Vagina (tissue), 2 donors: ENCODE measurements at regions not wholly inside any gene's neighbourhood (a gene's known extent, or its start where the extent isn't known, plus 50 kb on each side); places are given as distances from the start of the nearest gene placed in this dataset.

Experiments used
- POLR2A ChIP-seq, 2 donors: fragments of 450-650 bp; IDR thresholded peaks; one replicate each; pipeline ENCODE4 v1.6.1; 2017; ENCODE audit warnings: antibody characterized with exemption in 2 of 2, mild to moderate bottlenecking in 2 of 2, moderate library complexity in 2 of 2
- POLR2AphosphoS5 ChIP-seq, 2 donors: sonication (generic); formaldehyde crosslinking; IDR thresholded peaks; one replicate each; pipeline ENCODE4 v1.9.0; 2017; ENCODE audit warnings: antibody characterized with exemption in 2 of 2, mild to moderate bottlenecking in 2 of 2, low read depth in 1 of 2; ENCODE audit not compliant: insufficient read depth in 1 of 2
- TF ChIP-seq, protein P1 (sequence below), 3 experiments: fragments of 450-650 bp in 2 of 3; fragments of 200-600 bp in 1 of 3; sonication (generic) in 1 of 3; IDR thresholded peaks; one replicate each; pipeline ENCODE4 v1.5.1; 2017 to 2019; ENCODE audit warnings: antibody characterized with exemption in 3 of 3, mild to moderate bottlenecking in 2 of 3, moderate library complexity in 2 of 3

DNA sequence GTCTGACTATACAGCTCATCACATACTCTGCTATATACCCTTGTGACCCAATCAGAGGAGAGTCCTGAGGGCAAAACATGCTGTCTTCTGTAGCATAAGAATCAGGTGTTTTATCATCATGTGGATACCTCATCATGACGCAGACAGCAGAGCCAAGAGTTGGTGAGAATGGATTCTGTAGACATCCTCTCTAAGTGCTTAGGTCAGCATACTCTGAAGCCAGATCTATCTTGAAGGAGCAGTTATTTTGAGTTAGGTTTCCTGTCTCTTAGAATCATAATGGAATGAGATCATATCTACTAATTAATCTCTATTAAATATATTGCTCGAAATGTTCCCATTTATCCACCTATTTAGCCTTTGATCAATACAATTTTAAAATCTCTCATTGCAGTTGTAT, 190.2 kb upstream of the KCNH7 start:
- TF ChIP-seq, protein P1, sequence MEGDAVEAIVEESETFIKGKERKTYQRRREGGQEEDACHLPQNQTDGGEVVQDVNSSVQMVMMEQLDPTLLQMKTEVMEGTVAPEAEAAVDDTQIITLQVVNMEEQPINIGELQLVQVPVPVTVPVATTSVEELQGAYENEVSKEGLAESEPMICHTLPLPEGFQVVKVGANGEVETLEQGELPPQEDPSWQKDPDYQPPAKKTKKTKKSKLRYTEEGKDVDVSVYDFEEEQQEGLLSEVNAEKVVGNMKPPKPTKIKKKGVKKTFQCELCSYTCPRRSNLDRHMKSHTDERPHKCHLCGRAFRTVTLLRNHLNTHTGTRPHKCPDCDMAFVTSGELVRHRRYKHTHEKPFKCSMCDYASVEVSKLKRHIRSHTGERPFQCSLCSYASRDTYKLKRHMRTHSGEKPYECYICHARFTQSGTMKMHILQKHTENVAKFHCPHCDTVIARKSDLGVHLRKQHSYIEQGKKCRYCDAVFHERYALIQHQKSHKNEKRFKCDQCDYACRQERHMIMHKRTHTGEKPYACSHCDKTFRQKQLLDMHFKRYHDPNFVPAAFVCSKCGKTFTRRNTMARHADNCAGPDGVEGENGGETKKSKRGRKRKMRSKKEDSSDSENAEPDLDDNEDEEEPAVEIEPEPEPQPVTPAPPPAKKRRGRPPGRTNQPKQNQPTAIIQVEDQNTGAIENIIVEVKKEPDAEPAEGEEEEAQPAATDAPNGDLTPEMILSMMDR (IDR thresholded peaks at IDR 0.05) = no peak
- no peak for TF ChIP-seq POLR2A (IDR thresholded peaks at IDR 0.05)
- TF ChIP-seq POLR2AphosphoS5 (IDR thresholded peaks at IDR 0.05; ENCODE audit: insufficient read depth in 1 of 2, low read depth in 1 of 2) = no peak
